Natural killer cell (primary cell): ENCODE measurements at regions not wholly inside any gene's neighbourhood (a gene's known extent, or its start where the extent isn't known, plus 50 kb on each side); places are given as distances from the start of the nearest gene placed in this dataset.

Experiments
- ATAC-seq, 3 donors: fragments of 150-1000 bp in 2 of 3; fragments of 200-7000 bp in 1 of 3; cut with Tn5 transposase; 1 replicate in 1 of 3; 2 replicates in 2 of 3; pipeline ENCODE4 v1.10.0; 2021; ENCODE audit warnings: mild to moderate bottlenecking in 2 of 3, moderate library complexity in 2 of 3
- DNase-seq, 2 donors: peaks; one replicate each; pipeline versions ENCODE4 v3.0.0 to v3.0.0-alpha.2; 2013 to 2021; ENCODE audit warnings: mixed read lengths in 1 of 2
- H3K27ac ChIP-seq: one replicate; pipeline ENCODE4 v1.5.1; 2013; ENCODE audit warnings: mild to moderate bottlenecking, low read length
- H3K27me3 ChIP-seq: one replicate; pipeline ENCODE4 v1.6.1; 2013; ENCODE audit warnings: low read length; ENCODE audit not compliant: control insufficient read depth, insufficient read depth
- H3K36me3 ChIP-seq: one replicate; pipeline ENCODE4 v1.6.1; 2013; ENCODE audit warnings: low read length; ENCODE audit not compliant: control insufficient read depth, insufficient read depth
- H3K4me1 ChIP-seq: one replicate; pipeline ENCODE4 v1.6.1; 2013; ENCODE audit warnings: low read length; ENCODE audit not compliant: control insufficient read depth, insufficient read depth
- H3K4me3 ChIP-seq: one replicate; pipeline ENCODE4 v1.5.1; 2013; ENCODE audit warnings: low read length
- H3K9me3 ChIP-seq: one replicate; pipeline ENCODE4 v1.6.1; 2013; ENCODE audit warnings: low read length; ENCODE audit not compliant: control insufficient read depth, insufficient read depth
- H3K27ac Mint-ChIP-seq, 2 donors: one replicate each; pipeline ENCODE4 v1.8.0; 2022; ENCODE audit warnings: mild to moderate bottlenecking in 2 of 2, mixed read lengths in 2 of 2, moderate library complexity in 1 of 2
- H3K27me3 Mint-ChIP-seq, 2 donors: one replicate each; pipeline ENCODE4 v1.8.0; 2022; ENCODE audit warnings: low read depth in 2 of 2, mixed read lengths in 2 of 2
- H3K36me3 Mint-ChIP-seq: one replicate; pipeline ENCODE4 v1.8.0; 2022; ENCODE audit warnings: mixed read lengths
- H3K4me1 Mint-ChIP-seq, 2 donors: one replicate each; pipeline ENCODE4 v1.8.0; 2022; ENCODE audit warnings: mixed read lengths in 2 of 2
- H3K4me3 Mint-ChIP-seq: one replicate; pipeline ENCODE4 v1.8.0; 2022; ENCODE audit warnings: mild to moderate bottlenecking, moderate library complexity, mixed read lengths
- H3K9me3 Mint-ChIP-seq, 2 donors: one replicate each; pipeline ENCODE4 v1.8.0; 2022; ENCODE audit warnings: mixed read lengths in 2 of 2
- CTCF ChIP-seq: fragments of 200-600 bp; IDR thresholded peaks from one replicate; pipeline ENCODE4 v1.8.0; 2022; ENCODE audit warnings: antibody characterized with exemption
- WGBS: methylation state at CpG from one replicate; pipeline ENCODE4 v1.1.7; 2013; ENCODE audit warnings: missing lambda C conversion rate; ENCODE audit not compliant: insufficient coverage; 5-methylcytosine and 5-hydroxymethylcytosine counted together
- intact Hi-C: fragments of 100-400 bp; cut with micrococcal nuclease; formaldehyde crosslinking; loops from one replicate; pipeline ENCODE4 v1.14.2; 2022

GRCh38 chr10:63077800-63078199 is 55.3 kb upstream of the NRBF2 start:
- Mint-ChIP-seq H3K9me3 (no peaks in the 10 kb centered on the region), H3K4me1 (no peaks in the 10 kb centered on the region), H3K27ac (no peak overlapping the region), H3K4me3 (no peak overlapping the region), H3K36me3 (no peaks in the 10 kb centered on the region), H3K27me3 (peaks cover 8 to 33% of the 10 kb centered on the region in 2 donors)
- Histone ChIP-seq H3K27ac (no peak overlapping the region), H3K9me3 (no peaks in the 10 kb centered on the region), H3K4me1 (no peaks in the 10 kb centered on the region), H3K4me3 (no peak overlapping the region), H3K36me3 (no peaks in the 10 kb centered on the region), H3K27me3 (no peaks in the 10 kb centered on the region)
- 81% methylated on average over 4 of the region's 4 CpGs for WGBS
- TF ChIP-seq CTCF: no peak
- ATAC-seq (no peak), DNase-seq (no peak)
- intact Hi-C loops: no loop called here

- H3K27ac ChIP-seq: no peak overlapping the region
- DNase-seq: no peak
- no peaks in the 10 kb centered on the region for H3K9me3 Mint-ChIP-seq
- H3K36me3 Mint-ChIP-seq: no peaks in the 10 kb centered on the region
- H3K27me3 Mint-ChIP-seq: peaks cover 18 to 42% of the 10 kb centered on the region in 2 donors
- no peak for TF ChIP-seq CTCF
- no peak for ATAC-seq
- H3K4me3 Mint-ChIP-seq: no peak overlapping the region
- intact Hi-C loops: no loop called here
- no peaks in the 10 kb centered on the region for H3K9me3 ChIP-seq
- H3K27me3 ChIP-seq: peaks cover 2% of the 10 kb centered on the region
- 93% methylated on average over 11 of the region's 11 CpGs for WGBS
- H3K4me1 ChIP-seq: no peaks in the 10 kb centered on the region
- H3K27ac Mint-ChIP-seq: no peak overlapping the region
- H3K4me1 Mint-ChIP-seq: no peaks in the 10 kb centered on the region
- no peaks in the 10 kb centered on the region for H3K36me3 ChIP-seq
- no peak overlapping the region for H3K4me3 ChIP-seq
Measured at GRCh38 chr10:63072951-63073350, 60.2 kb upstream of the NRBF2 start.

- Histone ChIP-seq H3K27ac (no peak overlapping the region), H3K27me3 (peaks cover 2% of the 10 kb centered on the region), H3K9me3 (no peaks in the 10 kb centered on the region), H3K36me3 (no peaks in the 10 kb centered on the region), H3K4me3 (no peak overlapping the region), H3K4me1 (no peaks in the 10 kb centered on the region)
- no peak for ATAC-seq
- H3K9me3 Mint-ChIP-seq: no peaks in the 10 kb centered on the region
- no peak overlapping the region for H3K27ac Mint-ChIP-seq
- intact Hi-C loops: no loop called here
- H3K27me3 Mint-ChIP-seq: peaks cover 22 to 46% of the 10 kb centered on the region in 2 donors
- DNase-seq: no peak
- H3K36me3 Mint-ChIP-seq: no peaks in the 10 kb centered on the region
- no peak for TF ChIP-seq CTCF
- no peak overlapping the region for H3K4me3 Mint-ChIP-seq
- 90% methylated on average over 11 of the region's 11 CpGs for WGBS
- H3K4me1 Mint-ChIP-seq: no peaks in the 10 kb centered on the region
Measured at GRCh38 chr10:63071145-63071544, 62.0 kb upstream of the NRBF2 start.

- no peaks in the 10 kb centered on the region for H3K9me3 Mint-ChIP-seq
- WGBS: 93% methylated on average over 1 of the region's 1 CpG
Measured at GRCh38 chr10:63069318-63069717, 63.8 kb upstream of the NRBF2 start.

More at GRCh38 chr10:63069318-63069717, 63.8 kb upstream of the NRBF2 start:
- DNase-seq: no peak
- Histone ChIP-seq H3K9me3 (no peaks in the 10 kb centered on the region), H3K4me3 (no peak overlapping the region), H3K27ac (no peak overlapping the region), H3K4me1 (no peaks in the 10 kb centered on the region), H3K27me3 (peaks cover 5% of the 10 kb centered on the region), H3K36me3 (no peaks in the 10 kb centered on the region)
- peaks cover 33 to 63% of the 10 kb centered on the region in 2 donors for H3K27me3 Mint-ChIP-seq
- TF ChIP-seq CTCF: no peak
- H3K27ac Mint-ChIP-seq: no peak overlapping the region
- intact Hi-C loops: no loop called here
- no peaks in the 10 kb centered on the region for H3K4me1 Mint-ChIP-seq
- no peak overlapping the region for H3K4me3 Mint-ChIP-seq
- no peaks in the 10 kb centered on the region for H3K36me3 Mint-ChIP-seq
- no peak for ATAC-seq
